ENCODE measurements at regions not wholly inside any gene's neighbourhood (a gene's known extent, or its start where the extent isn't known, plus 50 kb on each side); places are given as distances from the start of the nearest gene placed in this dataset.

GRCh38 chr9:118083161-118083560, 379.0 kb downstream of the TLR4 start:
- DNase-seq: no peak

GRCh38 chr9:118088090-118088489, 383.9 kb downstream of the TLR4 start:
- TF ChIP-seq, protein P1, sequence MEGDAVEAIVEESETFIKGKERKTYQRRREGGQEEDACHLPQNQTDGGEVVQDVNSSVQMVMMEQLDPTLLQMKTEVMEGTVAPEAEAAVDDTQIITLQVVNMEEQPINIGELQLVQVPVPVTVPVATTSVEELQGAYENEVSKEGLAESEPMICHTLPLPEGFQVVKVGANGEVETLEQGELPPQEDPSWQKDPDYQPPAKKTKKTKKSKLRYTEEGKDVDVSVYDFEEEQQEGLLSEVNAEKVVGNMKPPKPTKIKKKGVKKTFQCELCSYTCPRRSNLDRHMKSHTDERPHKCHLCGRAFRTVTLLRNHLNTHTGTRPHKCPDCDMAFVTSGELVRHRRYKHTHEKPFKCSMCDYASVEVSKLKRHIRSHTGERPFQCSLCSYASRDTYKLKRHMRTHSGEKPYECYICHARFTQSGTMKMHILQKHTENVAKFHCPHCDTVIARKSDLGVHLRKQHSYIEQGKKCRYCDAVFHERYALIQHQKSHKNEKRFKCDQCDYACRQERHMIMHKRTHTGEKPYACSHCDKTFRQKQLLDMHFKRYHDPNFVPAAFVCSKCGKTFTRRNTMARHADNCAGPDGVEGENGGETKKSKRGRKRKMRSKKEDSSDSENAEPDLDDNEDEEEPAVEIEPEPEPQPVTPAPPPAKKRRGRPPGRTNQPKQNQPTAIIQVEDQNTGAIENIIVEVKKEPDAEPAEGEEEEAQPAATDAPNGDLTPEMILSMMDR (IDR thresholded peaks at IDR 0.05): no peak
- TF ChIP-seq POLR2A (IDR thresholded peaks at IDR 0.05): no peak
- H3K36me3 ChIP-seq (replicated peaks in 1 of 2): no peaks in the 10 kb centered on the region
- H3K27ac ChIP-seq: no peak overlapping the region
- H3K4me1 ChIP-seq (replicated peaks in 1 of 2): no peaks in the 10 kb centered on the region
- H3K9me3 ChIP-seq (replicated peaks in 1 of 3): no peaks in the 10 kb centered on the region
- intact Hi-C loops (cut with DNase I): no loop called here
- no peak for DNase-seq
- no peak overlapping the region for H3K4me3 ChIP-seq
- 69 to 85% (median 79%) methylated on average over 2 of the region's 2 CpGs for WGBS, 4 donors
- no peaks in the 10 kb centered on the region for H3K27me3 ChIP-seq

More at GRCh38 chr9:118083161-118083560, 379.0 kb downstream of the TLR4 start:
- Histone ChIP-seq H3K4me1 (replicated peaks in 1 of 2) (no peaks in the 10 kb centered on the region), H3K27me3 (no peaks in the 10 kb centered on the region), H3K27ac (no peak overlapping the region), H3K4me3 (no peak overlapping the region), H3K9me3 (replicated peaks in 1 of 3) (no peaks in the 10 kb centered on the region), H3K36me3 (replicated peaks in 1 of 2) (no peaks in the 10 kb centered on the region)
- TF ChIP-seq, protein P1 (IDR thresholded peaks at IDR 0.05): no peak
- no peak for TF ChIP-seq POLR2A (IDR thresholded peaks at IDR 0.05)
- 78 to 87% (median 79%) methylated on average over 13 of the region's 13 CpGs for WGBS, 4 donors
- intact Hi-C loops (cut with DNase I): no loop called here

DNA sequence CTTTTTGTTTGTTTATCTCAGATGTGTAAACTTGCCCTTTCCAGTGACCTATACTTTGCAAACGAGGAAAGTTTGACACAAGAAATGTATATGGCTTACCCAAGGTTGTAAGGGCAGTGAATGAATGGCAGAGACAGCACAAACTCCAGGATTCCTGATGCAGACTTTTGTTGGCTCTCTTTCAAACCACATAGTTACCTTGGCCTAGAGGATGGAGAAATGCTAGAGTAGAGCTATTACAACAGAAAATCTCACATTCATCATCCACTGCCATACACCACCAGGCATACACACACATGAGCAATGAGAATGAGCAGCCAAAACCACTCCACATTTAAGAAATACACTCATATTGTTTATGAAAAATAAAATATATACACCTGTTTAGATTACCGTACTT, 387.0 kb downstream of the TLR4 start:
- DNase-seq: no peak
- Histone ChIP-seq H3K9me3 (replicated peaks in 1 of 3) (no peaks in the 10 kb centered on the region), H3K27ac (no peak overlapping the region), H3K4me1 (replicated peaks in 1 of 2) (no peaks in the 10 kb centered on the region), H3K4me3 (no peak overlapping the region), H3K27me3 (no peaks in the 10 kb centered on the region), H3K36me3 (replicated peaks in 1 of 2) (no peaks in the 10 kb centered on the region)
- no peak for TF ChIP-seq POLR2A (IDR thresholded peaks at IDR 0.05)
- TF ChIP-seq, protein P1 (IDR thresholded peaks at IDR 0.05): no peak
- WGBS, 4 donors: 50 to 57% (median 53%) methylated on average over 2 of the region's 2 CpGs
- intact Hi-C loops (cut with DNase I): no loop called here

GRCh38 chr9:118091711-118092500, 387.7 kb downstream of the TLR4 start:
- 69 to 73% (median 72%) methylated on average over 8 of the region's 8 CpGs for WGBS, 4 donors
- intact Hi-C loops (cut with DNase I): no loop called here
- DNase-seq: no peak
- TF ChIP-seq, protein P1 (IDR thresholded peaks at IDR 0.05): no peak
- TF ChIP-seq POLR2A (IDR thresholded peaks at IDR 0.05): no peak
- H3K36me3 ChIP-seq (replicated peaks in 1 of 2): no peaks in the 10 kb centered on the region
- H3K27me3 ChIP-seq: no peaks in the 10 kb centered on the region
- no peaks in the 10 kb centered on the region for H3K4me1 ChIP-seq (replicated peaks in 1 of 2)
- H3K27ac ChIP-seq: no peak overlapping the region
- no peaks in the 10 kb centered on the region for H3K9me3 ChIP-seq (replicated peaks in 1 of 3)
- no peak overlapping the region for H3K4me3 ChIP-seq

Data from adrenal gland (tissue), 9 donors.